Skeletal muscle tissue (tissue), 3 donors: ENCODE measurements at regions not wholly inside any gene's neighbourhood (a gene's known extent, or its start where the extent isn't known, plus 50 kb on each side); places are given as distances from the start of the nearest gene placed in this dataset.

Experiments used
- H3K27ac ChIP-seq: one replicate; pipeline ENCODE4 v1.7.0; 2013; ENCODE audit warnings: mild to moderate bottlenecking, low read depth, low read length, inconsistent platforms
- H3K27me3 ChIP-seq, 3 donors: one replicate each; pipeline ENCODE4 v1.7.0; 2013; ENCODE audit warnings: low read length in 3 of 3; ENCODE audit not compliant: control insufficient read depth in 3 of 3, insufficient read depth in 3 of 3
- H3K36me3 ChIP-seq, 3 donors: one replicate each; pipeline ENCODE4 v1.7.0; 2013; ENCODE audit warnings: low read length in 3 of 3; ENCODE audit not compliant: control insufficient read depth in 3 of 3, insufficient read depth in 3 of 3
- H3K4me1 ChIP-seq, 3 donors: one replicate each; pipeline ENCODE4 v1.7.0; 2013; ENCODE audit warnings: low read length in 3 of 3, mild to moderate bottlenecking in 3 of 3; ENCODE audit not compliant: control insufficient read depth in 3 of 3, insufficient read depth in 3 of 3
- H3K4me3 ChIP-seq, 3 donors: one replicate each; pipeline ENCODE4 v1.7.0; 2013; ENCODE audit warnings: low read length in 3 of 3
- H3K9ac ChIP-seq, 3 donors: one replicate each; pipeline ENCODE4 v1.7.0; 2013; ENCODE audit warnings: low read length in 3 of 3, mild to moderate bottlenecking in 3 of 3, moderate library complexity in 2 of 3, low read depth in 1 of 3
- H3K9me3 ChIP-seq, 3 donors: one replicate each; pipeline ENCODE4 v1.7.0; 2013; ENCODE audit warnings: low read length in 3 of 3; ENCODE audit not compliant: control insufficient read depth in 3 of 3
- donor health status: Osteomylitis.

DNA sequence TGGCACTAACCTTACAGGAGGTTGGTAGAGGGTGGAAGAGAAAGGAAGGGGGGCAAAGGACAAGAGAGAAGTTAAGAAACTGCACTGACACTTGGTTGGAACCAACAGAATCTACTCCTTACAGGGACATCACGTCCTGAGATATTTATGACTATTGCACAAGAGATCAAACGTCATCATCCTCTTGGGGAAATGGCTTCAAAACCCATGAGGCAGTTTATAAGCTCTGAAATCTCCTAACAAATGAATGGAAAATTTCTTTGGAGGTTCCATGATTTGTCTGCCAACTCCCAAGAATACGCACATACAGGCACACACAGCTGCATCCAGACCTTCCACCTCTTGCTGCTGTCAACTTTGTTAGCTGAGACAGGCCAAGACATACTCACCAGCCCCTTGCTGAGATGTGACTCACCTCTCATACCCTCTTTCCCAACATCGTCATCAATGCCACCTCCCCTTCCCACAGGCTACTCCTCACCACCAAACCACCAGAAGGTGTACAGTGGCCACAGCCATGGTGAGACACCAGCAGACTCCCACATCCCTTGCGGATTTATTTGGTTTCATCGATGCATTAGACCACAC, 135.5 kb downstream of the SETD4 start:
- H3K4me3 ChIP-seq = no peak overlapping the region
- H3K36me3 ChIP-seq = no peaks in the 10 kb centered on the region
- H3K9me3 ChIP-seq = no peaks in the 10 kb centered on the region
- H3K27ac ChIP-seq = no peak overlapping the region
- no peak overlapping the region for H3K9ac ChIP-seq
- no peaks in the 10 kb centered on the region for H3K27me3 ChIP-seq
- peaks cover 2 to 3% (median 2%) of the 10 kb centered on the region in 3 donors for H3K4me1 ChIP-seq

DNA sequence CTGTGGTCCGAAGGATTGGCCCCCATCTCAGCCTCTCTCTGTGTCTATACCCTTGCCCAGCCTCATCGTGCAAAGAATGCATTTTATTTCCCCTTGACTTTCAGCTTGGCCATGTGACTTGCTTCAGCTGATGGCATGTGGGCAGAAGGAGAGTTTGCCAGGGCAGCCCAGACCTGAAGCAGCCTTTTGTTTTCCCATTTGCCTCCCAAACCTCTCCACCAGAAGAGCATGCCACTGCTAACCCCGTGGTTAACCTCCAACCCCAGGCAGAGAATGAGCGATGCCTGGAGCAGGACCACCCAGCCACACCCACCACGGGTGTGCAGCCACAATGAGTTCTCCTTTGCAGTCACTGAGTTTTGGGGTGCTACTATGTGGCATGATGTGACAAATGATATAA, 136.4 kb downstream of the SETD4 start:
- H3K27ac ChIP-seq = no peak overlapping the region
- no peaks in the 10 kb centered on the region for H3K9me3 ChIP-seq
- peaks cover 2 to 3% (median 2%) of the 10 kb centered on the region in 3 donors for H3K4me1 ChIP-seq
- no peak overlapping the region for H3K4me3 ChIP-seq
- no peaks in the 10 kb centered on the region for H3K27me3 ChIP-seq
- no peak overlapping the region for H3K9ac ChIP-seq
- H3K36me3 ChIP-seq = no peaks in the 10 kb centered on the region

GRCh38 chr21:35922618-35923017, 137.7 kb downstream of the SETD4 start:
- Histone ChIP-seq H3K36me3 (no peaks in the 10 kb centered on the region), H3K9me3 (no peaks in the 10 kb centered on the region), H3K9ac (no peak overlapping the region), H3K4me3 (no peak overlapping the region), H3K27ac (no peak overlapping the region), H3K4me1 (peaks cover 2 to 3% (median 2%) of the 10 kb centered on the region in 3 donors), H3K27me3 (no peaks in the 10 kb centered on the region)

DNA sequence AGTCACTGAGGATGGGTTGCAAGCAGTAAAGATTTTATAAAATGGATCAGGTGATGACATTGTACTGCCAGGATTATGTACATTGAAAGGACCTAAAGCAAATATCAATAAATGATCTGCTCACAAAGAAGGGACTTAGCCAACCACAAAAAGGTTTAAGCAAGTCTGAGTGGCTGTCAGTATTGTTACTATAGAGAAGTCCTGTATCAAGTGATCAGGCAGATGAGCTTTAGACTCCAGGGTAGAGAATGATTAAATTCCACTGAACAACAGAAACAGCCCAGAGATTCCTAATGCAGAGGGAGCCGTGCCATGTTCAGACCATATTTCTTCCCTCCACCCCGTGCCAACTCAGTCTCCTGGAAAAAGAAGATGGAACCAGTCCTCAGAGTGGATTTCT, 138.9 kb downstream of the SETD4 start:
- H3K4me3 ChIP-seq = no peak overlapping the region
- H3K36me3 ChIP-seq = no peaks in the 10 kb centered on the region
- peaks cover 2 to 3% (median 2%) of the 10 kb centered on the region in 3 donors for H3K4me1 ChIP-seq
- no peaks in the 10 kb centered on the region for H3K27me3 ChIP-seq
- H3K9ac ChIP-seq = no peak overlapping the region
- no peaks in the 10 kb centered on the region for H3K9me3 ChIP-seq
- H3K27ac ChIP-seq = no peak overlapping the region

DNA sequence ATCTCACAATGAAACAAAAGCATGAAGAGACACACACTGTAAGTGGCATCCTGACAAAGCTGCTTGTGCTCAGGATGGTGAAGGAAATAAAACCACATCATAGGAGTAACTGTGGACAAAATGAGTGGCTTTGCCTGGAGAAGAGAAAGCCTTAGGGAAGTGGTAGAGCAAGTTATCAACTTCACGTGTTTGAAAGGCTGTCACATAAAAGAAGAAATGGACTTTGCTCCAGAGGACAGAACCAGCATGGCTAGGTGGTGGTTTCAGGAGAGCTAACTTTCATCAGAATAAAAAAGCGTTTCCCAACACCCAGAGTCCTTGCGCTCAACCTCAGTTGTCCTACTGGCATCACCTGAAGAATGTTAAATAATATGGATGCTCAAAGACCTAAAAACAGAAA, 139.9 kb downstream of the SETD4 start:
- Histone ChIP-seq H3K4me3 (no peak overlapping the region), H3K9ac (no peak overlapping the region), H3K27ac (no peak overlapping the region), H3K36me3 (no peaks in the 10 kb centered on the region), H3K4me1 (peaks cover 1 to 3% (median 2%) of the 10 kb centered on the region in 3 donors), H3K9me3 (no peaks in the 10 kb centered on the region), H3K27me3 (no peaks in the 10 kb centered on the region)

DNA sequence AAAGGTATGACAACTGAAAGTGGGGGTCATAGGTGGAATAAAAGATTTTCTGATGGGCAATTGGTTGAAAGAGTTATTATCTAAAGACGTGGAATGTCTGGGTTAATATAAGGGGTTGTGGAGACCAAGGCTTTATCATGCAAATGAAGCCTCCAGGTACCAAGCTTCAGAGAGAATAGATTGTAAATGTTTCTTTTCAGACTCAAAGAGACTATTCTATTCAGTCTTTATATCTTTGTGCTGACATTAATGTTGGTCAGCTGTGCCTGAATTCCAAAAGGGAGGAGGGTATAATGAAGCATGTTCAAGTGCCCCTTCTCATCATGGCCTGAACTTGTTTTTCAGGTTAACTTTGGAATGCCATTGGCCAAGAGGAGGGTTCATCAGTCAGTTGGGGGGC, 145.3 kb downstream of the SETD4 start:
- H3K9me3 ChIP-seq = no peaks in the 10 kb centered on the region
- no peaks in the 10 kb centered on the region for H3K27me3 ChIP-seq
- H3K27ac ChIP-seq = no peak overlapping the region
- H3K4me1 ChIP-seq = no peaks in the 10 kb centered on the region
- H3K4me3 ChIP-seq = no peak overlapping the region
- H3K9ac ChIP-seq = no peak overlapping the region
- no peaks in the 10 kb centered on the region for H3K36me3 ChIP-seq

DNA sequence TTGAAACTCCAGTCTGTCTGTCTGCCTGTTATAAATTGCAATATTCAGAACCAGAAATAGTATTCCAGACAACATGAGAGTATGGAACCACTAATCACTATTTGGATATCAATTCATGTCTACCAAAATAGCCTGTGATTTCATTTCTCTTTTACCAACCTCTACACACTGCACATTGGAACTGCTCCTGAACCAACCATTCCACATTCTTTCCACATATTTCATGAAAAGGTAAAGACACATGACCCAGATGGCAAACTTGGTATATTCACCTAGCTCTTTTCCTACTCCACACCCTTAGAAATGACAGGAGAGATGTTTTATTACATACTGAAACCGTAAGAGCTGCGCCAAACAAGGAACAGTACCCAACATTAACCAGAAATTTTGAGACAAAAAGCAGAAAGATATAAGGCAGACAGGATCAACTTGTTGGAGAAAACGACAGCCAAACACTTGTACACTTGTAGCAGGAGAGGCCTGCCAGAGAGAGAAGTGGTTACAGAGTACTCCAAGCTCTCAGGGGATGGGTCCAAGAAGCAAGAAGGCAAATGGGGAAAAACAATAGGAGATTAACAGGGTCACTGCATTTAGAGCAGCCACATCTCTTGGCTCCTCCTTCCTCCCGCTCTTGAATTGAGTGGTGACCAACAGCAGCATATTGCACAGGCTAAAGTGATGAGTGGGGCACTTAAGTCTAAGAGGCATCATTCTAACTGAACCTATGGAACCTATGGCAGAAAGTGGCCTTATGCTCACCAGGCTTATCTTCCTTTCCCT, 148.7 kb downstream of the SETD4 start:
- Histone ChIP-seq H3K4me3 (no peak overlapping the region), H3K27me3 (no peaks in the 10 kb centered on the region), H3K36me3 (no peaks in the 10 kb centered on the region), H3K9me3 (no peaks in the 10 kb centered on the region), H3K9ac (no peak overlapping the region), H3K4me1 (no peaks in the 10 kb centered on the region), H3K27ac (no peak overlapping the region)

DNA sequence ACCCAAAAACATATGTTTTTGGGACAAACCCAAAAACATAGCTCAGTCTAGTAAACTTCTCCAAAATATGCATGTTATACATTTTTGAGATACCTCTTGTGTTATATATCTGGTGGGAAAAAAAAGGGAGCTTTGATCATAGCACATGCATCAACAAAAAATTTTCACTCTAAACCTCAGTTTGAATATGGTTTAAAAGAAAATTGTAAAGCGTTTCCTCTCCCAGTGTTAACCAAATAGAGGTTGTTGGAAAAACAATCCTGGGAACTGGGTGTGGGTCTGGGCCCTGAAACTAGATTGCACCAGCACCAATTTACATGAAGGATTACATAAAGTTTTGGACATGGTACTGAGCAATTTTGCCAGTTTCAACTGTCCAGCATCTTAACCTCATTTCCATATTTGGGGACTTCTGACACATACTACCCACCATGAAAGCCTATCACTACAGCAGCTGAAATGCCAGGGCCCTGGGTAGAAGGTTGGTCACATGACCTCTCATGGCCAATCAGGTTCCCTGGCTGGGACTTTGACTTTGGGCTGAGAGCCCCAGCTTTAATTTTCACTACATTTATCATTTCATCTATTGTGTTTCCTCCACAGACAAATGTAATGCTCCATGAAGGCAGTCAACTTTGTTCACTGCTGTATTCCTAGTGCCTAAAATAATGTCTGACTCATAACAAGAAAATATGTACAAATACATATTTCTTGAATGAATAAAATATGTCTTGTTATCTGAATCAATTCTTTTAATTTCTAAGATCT, 150.7 kb downstream of the SETD4 start:
- Histone ChIP-seq H3K36me3 (no peaks in the 10 kb centered on the region), H3K9me3 (no peaks in the 10 kb centered on the region), H3K9ac (no peak overlapping the region), H3K4me1 (peaks cover 0 to 8% (median 0%) of the 10 kb centered on the region in 3 donors), H3K4me3 (no peak overlapping the region), H3K27ac (no peak overlapping the region), H3K27me3 (no peaks in the 10 kb centered on the region)

- H3K9ac ChIP-seq = no peak overlapping the region
- H3K36me3 ChIP-seq = no peaks in the 10 kb centered on the region
- H3K9me3 ChIP-seq = no peaks in the 10 kb centered on the region
- no peak overlapping the region for H3K27ac ChIP-seq
- H3K4me3 ChIP-seq = no peak overlapping the region
- no peaks in the 10 kb centered on the region for H3K27me3 ChIP-seq
- H3K4me1 ChIP-seq = peaks cover 0 to 8% (median 0%) of the 10 kb centered on the region in 3 donors
These were observed 151.8 kb downstream of the SETD4 start for GRCh38 chr21:35908311-35909078.
